Osteoblast (primary cell): ENCODE measurements at regions not wholly inside any gene's neighbourhood (a gene's known extent, or its start where the extent isn't known, plus 50 kb on each side); places are given as distances from the start of the nearest gene placed in this dataset.
"Not testable (repeated sequence)": the region's sequence is repeated elsewhere in the genome, so short reads cannot be mapped to it uniquely, and the experiment has no call there.

Experiments used
- DNase-seq: peaks from one replicate; pipeline ENCODE4 v3.0.0; 2011; ENCODE audit warnings: low spot score, mixed read lengths; ENCODE audit not compliant: insufficient read length; ENCODE audit errors: missing footprints
- H2AFZ ChIP-seq: 2 replicates; pipeline ENCODE4 v1.6.0; 2011; ENCODE audit warnings: mild to moderate bottlenecking, low read length
- H3K27ac ChIP-seq: 2 replicates; pipeline ENCODE4 v1.5.1; 2011; ENCODE audit warnings: mild to moderate bottlenecking, low read depth, low read length, moderate library complexity
- H3K27me3 ChIP-seq: 2 replicates; pipeline ENCODE4 v1.6.0; 2012; ENCODE audit warnings: mild to moderate bottlenecking, control low read depth, inconsistent platforms, low read length, moderate library complexity; ENCODE audit not compliant: insufficient read depth
- H3K36me3 ChIP-seq: 2 replicates; pipeline ENCODE4 v1.5.1; 2011; ENCODE audit warnings: mild to moderate bottlenecking, low read length, control low read depth, moderate library complexity; ENCODE audit not compliant: insufficient read depth
- H3K4me1 ChIP-seq: 2 replicates; pipeline ENCODE4 v1.5.1; 2011; ENCODE audit warnings: mild to moderate bottlenecking, low read length, control low read depth, moderate library complexity; ENCODE audit not compliant: insufficient read depth
- H3K4me2 ChIP-seq: 2 replicates; pipeline ENCODE4 v1.6.0; 2011; ENCODE audit warnings: mild to moderate bottlenecking, low read length; ENCODE audit not compliant: insufficient read depth
- H3K4me3 ChIP-seq: fragments of 200-600 bp; sonication (generic); 3 replicates; pipeline ENCODE4 v1.5.1; 2012; ENCODE audit warnings: mild to moderate bottlenecking, low read length, inconsistent platforms; ENCODE audit not compliant: insufficient read depth
- H3K79me2 ChIP-seq: 2 replicates; pipeline ENCODE4 v1.6.0; 2012; ENCODE audit warnings: mild to moderate bottlenecking, low read length, control low read depth, inconsistent platforms; ENCODE audit not compliant: insufficient read depth
- H3K9me3 ChIP-seq: 2 replicates; pipeline ENCODE4 v1.5.1; 2011; ENCODE audit warnings: low read depth, low read length, control low read depth
- H4K20me1 ChIP-seq: 2 replicates; pipeline ENCODE4 v1.6.0; 2012; ENCODE audit warnings: mild to moderate bottlenecking, low read length, control low read depth; ENCODE audit not compliant: insufficient read depth
- CTCF ChIP-seq: IDR thresholded peaks from 2 replicates; pipeline ENCODE4 v1.5.1; 2011; ENCODE audit warnings: mild to moderate bottlenecking, low read depth, low read length, moderate library complexity; ENCODE audit errors: extremely low read depth

- DNase-seq, result no peak
Measured at GRCh38 chr6:159639721-159640120, 53.3 kb downstream of the SOD2 start.

GRCh38 chr6:159633196-159633595, 59.8 kb downstream of the SOD2 start:
- H3K27ac ChIP-seq, result no peak overlapping the region
- H4K20me1 ChIP-seq, result no peaks in the 10 kb centered on the region
- H3K27me3 ChIP-seq, result no peaks in the 10 kb centered on the region
- H3K4me2 ChIP-seq, result no peak overlapping the region
- no peaks in the 10 kb centered on the region for H3K79me2 ChIP-seq
- H3K36me3 ChIP-seq, result no peaks in the 10 kb centered on the region
- TF ChIP-seq CTCF, result peak; percentile 63
- H3K9me3 ChIP-seq, result no peaks in the 10 kb centered on the region
- no peak overlapping the region for H3K4me3 ChIP-seq
- no peak for DNase-seq
- H2AFZ ChIP-seq, result no peak overlapping the region
- H3K4me1 ChIP-seq, result no peaks in the 10 kb centered on the region

More at GRCh38 chr6:159639721-159640120, 53.3 kb downstream of the SOD2 start:
- Histone ChIP-seq H3K4me2 (no peak overlapping the region), H3K9me3 (no peaks in the 10 kb centered on the region), H2AFZ (no peak overlapping the region), H3K4me3 (no peak overlapping the region), H3K36me3 (no peaks in the 10 kb centered on the region), H3K4me1 (no peaks in the 10 kb centered on the region), H3K79me2 (no peaks in the 10 kb centered on the region), H4K20me1 (no peaks in the 10 kb centered on the region), H3K27me3 (no peaks in the 10 kb centered on the region), H3K27ac (no peak overlapping the region)
- TF ChIP-seq CTCF, result no peak

GRCh38 chr6:159631886-159632285, 61.2 kb downstream of the SOD2 start:
- Histone ChIP-seq H3K4me3 (no peak overlapping the region), H3K27ac (no peak overlapping the region), H3K4me2 (no peak overlapping the region), H3K79me2 (no peaks in the 10 kb centered on the region), H2AFZ (no peak overlapping the region), H3K27me3 (no peaks in the 10 kb centered on the region), H3K4me1 (no peaks in the 10 kb centered on the region), H4K20me1 (no peaks in the 10 kb centered on the region), H3K9me3 (no peaks in the 10 kb centered on the region), H3K36me3 (no peaks in the 10 kb centered on the region)
- no peak for TF ChIP-seq CTCF
- DNase-seq, result no peak

- no peak overlapping the region for H3K4me2 ChIP-seq
- no peak for DNase-seq
- H3K79me2 ChIP-seq, result no peaks in the 10 kb centered on the region
- H3K4me3 ChIP-seq, result no peak overlapping the region
- TF ChIP-seq CTCF, result no peak
- no peaks in the 10 kb centered on the region for H3K9me3 ChIP-seq
- H3K27ac ChIP-seq, result no peak overlapping the region
- no peaks in the 10 kb centered on the region for H3K4me1 ChIP-seq
- no peak overlapping the region for H2AFZ ChIP-seq
- no peaks in the 10 kb centered on the region for H4K20me1 ChIP-seq
- H3K27me3 ChIP-seq, result no peaks in the 10 kb centered on the region
- H3K36me3 ChIP-seq, result no peaks in the 10 kb centered on the region
Measured at GRCh38 chr6:159627939-159628338, 65.1 kb downstream of the SOD2 start.

GRCh38 chr6:159626506-159626905, 66.5 kb downstream of the SOD2 start:
- not testable (repeated sequence) for H3K9me3 ChIP-seq, H3K27me3 ChIP-seq, H3K79me2 ChIP-seq, H3K4me1 ChIP-seq, H2AFZ ChIP-seq, H3K27ac ChIP-seq, DNase-seq, H3K4me2 ChIP-seq, H4K20me1 ChIP-seq, H3K36me3 ChIP-seq, H3K4me3 ChIP-seq
